B cell (primary cell): ENCODE measurements at regions not wholly inside any gene's neighbourhood (a gene's known extent, or its start where the extent isn't known, plus 50 kb on each side); places are given as distances from the start of the nearest gene placed in this dataset.

Experiments used
- CTCF ChIP-seq: fragments of 200-600 bp; IDR thresholded peaks from one replicate; pipeline ENCODE4 v1.8.0; 2022; ENCODE audit warnings: antibody characterized with exemption, mild to moderate bottlenecking
- EZH2 ChIP-seq: IDR thresholded peaks from 2 replicates; pipeline ENCODE4 v1.6.1; 2012; ENCODE audit warnings: borderline replicate concordance, low read depth, mild to moderate bottlenecking, moderate library complexity, low read length; ENCODE audit not compliant: insufficient read depth, poor library complexity, severe bottlenecking

GRCh38 chr4:63632858-63633257 is 776.4 kb downstream of the TECRL start:
- TF ChIP-seq CTCF: no peak
- TF ChIP-seq EZH2: no peak
